ENCODE measurements at regions not wholly inside any gene's neighbourhood (a gene's known extent, or its start where the extent isn't known, plus 50 kb on each side); places are given as distances from the start of the nearest gene placed in this dataset.
"Not testable (repeated sequence)": the region's sequence is repeated elsewhere in the genome, so short reads cannot be mapped to it uniquely, and the experiment has no call there.

DNA sequence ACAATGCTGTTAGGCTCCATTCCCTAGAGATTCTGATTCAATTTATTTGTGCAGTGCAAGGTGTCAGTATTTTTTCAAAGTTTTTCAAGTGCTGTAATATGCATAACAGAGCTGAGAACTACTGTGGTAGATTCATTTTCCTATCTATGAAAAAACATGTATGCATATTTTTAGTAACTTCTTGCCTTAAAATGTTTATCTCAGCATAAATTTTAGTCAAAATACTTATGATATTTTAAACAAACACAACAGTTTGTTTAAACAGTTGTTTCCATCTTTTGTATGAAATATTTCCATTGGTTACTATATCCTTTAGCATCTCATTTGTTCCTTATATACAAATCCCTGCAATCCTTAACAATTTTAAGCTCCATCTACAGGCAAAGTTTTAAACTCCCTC, 624.8 kb upstream of the ADGRL3 start:
- FAIRE-seq, result no peak

GRCh38 chr4:60579335-60579734, 620.8 kb upstream of the ADGRL3 start:
- no peak for FAIRE-seq

GRCh38 chr4:60581919-60582536, 618.1 kb upstream of the ADGRL3 start:
- no peak for FAIRE-seq

DNA sequence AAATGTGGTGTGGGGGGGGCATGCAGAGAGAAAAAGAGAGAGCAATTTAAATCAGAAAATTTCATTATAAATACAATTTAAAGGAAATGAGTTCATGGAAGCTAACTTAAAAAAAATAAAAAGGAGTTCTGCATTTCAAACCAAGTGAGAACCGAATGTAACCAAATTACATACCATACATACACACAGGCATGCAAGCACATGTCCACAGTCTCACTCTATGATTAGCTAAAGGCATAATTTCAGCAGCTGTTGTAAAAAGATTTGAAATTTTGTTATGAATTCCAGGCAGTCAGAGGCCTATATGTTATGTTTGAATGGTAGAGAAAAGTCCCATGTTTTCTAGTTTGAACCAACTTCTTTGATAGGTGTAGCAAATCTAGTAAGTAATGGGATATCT, 611.6 kb upstream of the ADGRL3 start:
- no peak for FAIRE-seq

- no peak for FAIRE-seq
These were observed 610.7 kb upstream of the ADGRL3 start for GRCh38 chr4:60589425-60589824.

- FAIRE-seq, result no peak
These were observed 610.0 kb upstream of the ADGRL3 start for GRCh38 chr4:60590116-60590515.

DNA sequence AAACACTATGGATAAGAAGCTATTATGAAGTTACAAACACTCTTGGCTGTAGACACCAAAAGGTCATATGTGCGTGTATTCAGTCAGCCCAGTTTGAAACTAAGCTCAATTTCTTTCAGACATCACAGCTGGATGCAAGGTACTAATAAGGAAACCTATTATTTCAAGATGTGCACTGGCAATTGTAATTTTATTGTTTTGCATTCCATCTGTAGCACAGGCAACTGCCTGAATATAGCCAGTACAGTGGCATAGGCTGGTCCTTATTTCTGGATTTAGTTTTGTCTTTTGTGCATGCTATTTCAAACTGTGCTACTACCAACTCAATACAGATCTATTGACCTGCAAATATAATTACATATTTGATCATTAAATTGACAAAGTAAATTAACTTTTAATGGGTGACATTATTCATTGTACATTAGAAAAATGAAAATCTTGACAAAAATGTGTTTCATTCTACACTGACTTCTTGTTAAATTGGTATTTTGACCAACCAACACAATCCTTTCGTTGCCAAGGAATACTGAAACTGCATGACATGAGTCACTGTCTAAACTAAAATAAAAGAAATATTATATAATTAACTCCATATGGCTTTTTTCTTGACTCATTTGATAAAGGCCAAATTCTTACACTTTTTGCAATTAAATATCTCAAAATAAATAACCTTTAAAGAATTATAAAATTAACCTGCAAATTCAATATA, 594.3 kb upstream of the ADGRL3 start:
- no peak for FAIRE-seq

DNA sequence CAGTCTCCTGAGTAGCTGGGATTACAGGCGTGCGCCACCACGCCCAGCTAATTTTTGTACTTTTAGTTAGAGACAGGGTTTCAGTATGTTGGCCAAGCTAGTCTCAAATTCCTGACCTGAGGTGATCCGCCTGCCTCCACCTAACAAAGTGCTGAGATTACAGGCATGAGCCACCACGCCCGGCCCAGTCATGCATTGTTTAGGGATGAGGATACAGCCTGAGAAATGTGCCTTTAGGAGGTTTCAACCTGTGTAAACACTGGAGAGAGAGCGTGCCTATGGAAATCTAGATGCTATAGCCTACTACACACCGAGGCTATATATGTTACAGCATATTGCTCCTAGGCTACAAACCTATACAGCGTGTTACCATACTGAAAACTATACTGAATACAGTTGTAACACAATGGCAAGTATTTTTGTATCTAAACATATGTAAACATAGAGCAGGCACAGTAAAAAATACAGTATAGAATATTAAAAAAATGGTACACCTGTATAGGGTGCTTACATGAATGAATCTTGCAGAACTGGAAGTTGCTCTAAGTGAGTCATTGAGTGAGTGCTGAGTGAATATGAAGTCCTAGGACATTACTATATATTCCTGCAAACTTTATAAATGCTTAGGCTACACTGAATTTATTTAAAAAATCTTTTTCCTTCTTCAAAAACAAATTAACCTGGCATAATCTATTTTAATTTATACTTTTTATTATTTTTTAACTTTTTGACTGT, 588.2 kb upstream of the ADGRL3 start:
- FAIRE-seq, result no peak

DNA sequence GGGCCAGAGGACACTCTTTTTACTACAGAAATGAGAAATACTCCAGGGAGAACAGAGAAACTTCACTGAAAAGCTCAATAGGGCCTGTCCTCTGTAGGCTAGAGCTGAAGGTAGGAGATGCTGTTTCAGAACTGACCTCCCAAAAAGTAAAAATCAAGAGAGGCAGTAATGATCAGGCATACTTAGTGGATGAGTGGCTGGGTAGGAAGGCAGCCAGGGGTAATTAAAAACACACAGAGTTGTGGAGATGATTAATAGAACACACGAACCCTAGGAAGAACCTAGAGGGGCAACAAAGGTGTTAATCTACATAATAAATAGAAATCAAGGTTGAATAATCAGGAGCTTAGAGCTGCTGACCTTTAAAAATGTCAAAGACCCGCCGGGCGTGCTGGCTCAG, 582.4 kb upstream of the ADGRL3 start:
- no peak for FAIRE-seq

GRCh38 chr4:60619531-60620305, 580.4 kb upstream of the ADGRL3 start:
- no peak for FAIRE-seq

- FAIRE-seq, result no peak
These were observed 562.1 kb upstream of the ADGRL3 start for GRCh38 chr4:60637976-60638375.

- FAIRE-seq, result no peak
These were observed 551.4 kb upstream of the ADGRL3 start for GRCh38 chr4:60648774-60649173.

GRCh38 chr4:60652933-60653332, 547.2 kb upstream of the ADGRL3 start:
- no peak for FAIRE-seq

GRCh38 chr4:60655356-60655755, 544.8 kb upstream of the ADGRL3 start:
- no peak for FAIRE-seq

- FAIRE-seq, result peak; percentile 34
These were observed 544.0 kb upstream of the ADGRL3 start for GRCh38 chr4:60656171-60656570.

DNA sequence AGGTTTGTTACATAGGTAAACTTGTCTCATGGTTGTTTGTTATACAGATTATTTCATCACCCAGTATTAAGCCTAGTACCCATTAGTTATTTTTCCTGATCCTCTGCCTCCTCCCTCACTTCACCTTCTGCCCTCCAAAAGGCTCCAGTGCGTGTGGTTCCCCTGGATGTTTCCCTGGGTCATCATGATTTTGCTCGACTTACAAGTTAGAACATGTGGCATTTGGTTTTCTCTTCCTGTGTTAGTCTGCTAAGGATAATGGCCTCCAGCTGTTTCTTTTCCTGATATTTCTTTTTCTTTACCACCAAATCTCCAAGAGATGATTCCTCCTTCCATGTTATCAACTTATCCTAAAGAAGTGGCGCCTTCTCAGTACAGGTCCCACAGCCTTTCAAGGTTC, 543.1 kb upstream of the ADGRL3 start:
- FAIRE-seq, result no peak

GRCh38 chr4:60657807-60658206, 542.3 kb upstream of the ADGRL3 start:
- peak; percentile 92 for FAIRE-seq

DNA sequence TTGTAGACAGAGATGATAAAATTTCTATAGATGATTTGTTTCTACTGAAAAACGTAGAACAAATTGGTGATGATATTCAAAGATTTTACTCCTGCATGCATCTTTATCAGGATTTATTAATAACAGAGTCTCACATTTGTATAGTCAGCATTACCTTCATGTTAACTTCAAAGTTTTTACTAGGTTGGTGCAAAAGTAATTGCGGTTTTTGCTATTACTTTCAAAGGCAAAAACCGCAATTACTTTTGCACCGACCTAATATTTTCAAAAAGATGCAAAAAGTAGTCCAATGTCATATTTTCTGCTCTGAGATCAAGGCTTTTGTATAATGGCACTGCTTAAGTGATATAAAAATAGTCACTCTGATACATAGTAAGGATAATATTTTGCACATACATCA, 536.4 kb upstream of the ADGRL3 start:
- no peak for FAIRE-seq

DNA sequence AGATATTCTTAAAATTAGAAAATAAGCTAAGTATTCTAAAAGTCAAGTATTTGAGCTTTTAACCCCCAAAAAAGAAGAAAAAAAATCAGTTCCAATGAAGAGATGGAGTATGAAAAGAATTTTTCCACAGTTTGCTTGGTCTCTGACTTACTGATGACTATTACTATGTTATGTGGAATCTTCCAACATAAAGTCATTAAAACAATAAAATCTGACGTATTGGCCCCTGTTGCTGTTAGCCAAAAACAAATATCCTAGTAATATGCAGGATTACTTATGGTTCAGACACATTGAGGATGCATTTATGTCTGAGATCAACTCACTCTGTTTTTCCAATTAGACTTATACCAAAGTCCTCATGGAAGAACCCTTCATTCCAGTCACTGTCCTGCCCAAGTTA, 517.2 kb upstream of the ADGRL3 start:
- no peak for FAIRE-seq

DNA sequence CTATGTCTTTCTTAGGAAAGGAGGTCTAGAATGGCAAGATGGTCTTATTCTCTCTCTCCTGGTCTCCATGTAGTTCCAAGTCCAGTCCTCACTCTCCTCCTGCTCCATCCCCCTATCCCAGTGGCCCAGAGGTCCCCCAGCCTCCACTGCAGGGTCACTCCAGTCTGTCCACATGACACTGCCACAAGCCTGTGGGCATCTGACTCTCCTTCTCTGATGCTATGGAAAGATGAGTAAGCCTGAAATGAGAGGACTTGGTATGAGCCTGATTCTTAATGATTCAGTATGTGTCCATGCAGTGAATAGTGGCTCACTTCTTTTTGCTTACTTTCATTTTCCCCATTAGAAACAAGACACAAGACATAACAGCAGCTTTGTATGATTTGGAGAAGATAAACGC, 516.8 kb upstream of the ADGRL3 start:
- no peak for FAIRE-seq

- FAIRE-seq, result no peak
These were observed 516.2 kb upstream of the ADGRL3 start for GRCh38 chr4:60683973-60684372.

GRCh38 chr4:60696062-60696461, 504.1 kb upstream of the ADGRL3 start:
- FAIRE-seq, result not testable (repeated sequence)

- FAIRE-seq, result no peak
These were observed 491.1 kb upstream of the ADGRL3 start for GRCh38 chr4:60709061-60709460.
